ENCODE measurements at regions not wholly inside any gene's neighbourhood (a gene's known extent, or its start where the extent isn't known, plus 50 kb on each side); places are given as distances from the start of the nearest gene placed in this dataset. TPM values are rescaled to one million over a fixed set of nuclear protein-coding genes. Genes with fewer than 3 reads are reported as not detected.

Small RNA genes lying in the stretch of these regions (microRNA-seq; reads per million reads assigned to microRNA genes)
- gene MIR8070 (ENCODE audit: borderline microRNAs expressed) = not detected
